Dedifferentiated amniotic fluid mesenchymal stem cell (primary cell): ENCODE measurements at regions not wholly inside any gene's neighbourhood (a gene's known extent, or its start where the extent isn't known, plus 50 kb on each side); places are given as distances from the start of the nearest gene placed in this dataset.

ENCODE experiments used
- DNase-seq: peaks from one replicate; pipeline ENCODE4 v3.0.0-alpha.2; 2016; ENCODE audit errors: extremely low spot score

- no peak for DNase-seq
Measured at GRCh38 chr4:59855630-59856352, 1344.3 kb upstream of the ADGRL3 start.

GRCh38 chr4:59869056-59869455, 1331.1 kb upstream of the ADGRL3 start:
- DNase-seq: no peak

- no peak for DNase-seq
Measured at GRCh38 chr4:59869559-59869958, 1330.6 kb upstream of the ADGRL3 start.

GRCh38 chr4:59881632-59882031, 1318.5 kb upstream of the ADGRL3 start:
- DNase-seq: no peak

- no peak for DNase-seq
Measured at GRCh38 chr4:59904331-59904730, 1295.8 kb upstream of the ADGRL3 start.

- DNase-seq: no peak
Measured at GRCh38 chr4:59920416-59920815, 1279.7 kb upstream of the ADGRL3 start.

- no peak for DNase-seq
Measured at GRCh38 chr4:59925290-59925689, 1274.8 kb upstream of the ADGRL3 start.

GRCh38 chr4:59936566-59936965, 1263.6 kb upstream of the ADGRL3 start:
- DNase-seq: no peak

GRCh38 chr4:59938166-59938565, 1262.0 kb upstream of the ADGRL3 start:
- DNase-seq: no peak

GRCh38 chr4:59945277-59945676, 1254.8 kb upstream of the ADGRL3 start:
- DNase-seq: no peak

- DNase-seq: no peak
Measured at GRCh38 chr4:59945716-59946115, 1254.4 kb upstream of the ADGRL3 start.

- DNase-seq: no peak
Measured at GRCh38 chr4:59956366-59956765, 1243.8 kb upstream of the ADGRL3 start.

- no peak for DNase-seq
Measured at GRCh38 chr4:59960143-59960542, 1240.0 kb upstream of the ADGRL3 start.

- no peak for DNase-seq
Measured at GRCh38 chr4:59966758-59967157, 1233.4 kb upstream of the ADGRL3 start.

GRCh38 chr4:59968796-59969195, 1231.3 kb upstream of the ADGRL3 start:
- no peak for DNase-seq

GRCh38 chr4:59969909-59970308, 1230.2 kb upstream of the ADGRL3 start:
- DNase-seq: no peak

GRCh38 chr4:59971952-59972351, 1228.2 kb upstream of the ADGRL3 start:
- no peak for DNase-seq

- no peak for DNase-seq
Measured at GRCh38 chr4:59973492-59973891, 1226.6 kb upstream of the ADGRL3 start.

GRCh38 chr4:59979061-59979460, 1221.1 kb upstream of the ADGRL3 start:
- no peak for DNase-seq

- no peak for DNase-seq
Measured at GRCh38 chr4:59983852-59984251, 1216.3 kb upstream of the ADGRL3 start.

GRCh38 chr4:59987289-59987688, 1212.8 kb upstream of the ADGRL3 start:
- no peak for DNase-seq

GRCh38 chr4:59994118-59994517, 1206.0 kb upstream of the ADGRL3 start:
- DNase-seq: no peak

GRCh38 chr4:60002603-60003337, 1197.4 kb upstream of the ADGRL3 start:
- DNase-seq: no peak
